ENCODE measurements at regions not wholly inside any gene's neighbourhood (a gene's known extent, or its start where the extent isn't known, plus 50 kb on each side); places are given as distances from the start of the nearest gene placed in this dataset.

GRCh38 chr7:41013117-41013516 is 689.8 kb downstream of the INHBA start:
- H3K27ac ChIP-seq (ENCODE audit: low read length in 2 of 2) = no peak overlapping the region
- H3K4me2 ChIP-seq (replicated peaks; ENCODE audit: low read depth, low read length, poor library complexity, severe bottlenecking) = no peak overlapping the region
- TF ChIP-seq CTCF (IDR thresholded peaks at IDR 0.05) (no peak), EZH2 (IDR thresholded peaks at IDR 0.05; ENCODE audit: borderline replicate concordance, insufficient read depth, low read depth, low read length, poor library complexity, severe bottlenecking) (no peak)
- CTCF ChIA-PET = interaction anchor here (2.0 kb wide), 1 partner anchor 10 kb away, joined by 6 read pairs; no protein-coding TSS in a partner anchor
- no peaks in the 10 kb centered on the region for H3K4me1 Mint-ChIP-seq
- intact Hi-C loops (cut with micrococcal nuclease) = no loop called here
- ATAC-seq (ENCODE audit: low read depth) = no peak
- H3K4me3 Mint-ChIP-seq = no peak overlapping the region
- no peaks in the 10 kb centered on the region for H3K27me3 ChIP-seq (replicated peaks in 1 of 4; ENCODE audit: control extremely low read depth in 1 of 4, control insufficient read depth in 3 of 4, insufficient read depth in 4 of 4, low read length in 3 of 4)
- H3K4me1 ChIP-seq (ENCODE audit: control insufficient read depth in 2 of 2, insufficient read depth in 2 of 2, low read length in 2 of 2) = no peaks in the 10 kb centered on the region
- no peaks in the 10 kb centered on the region for H3K27me3 Mint-ChIP-seq
- no peak overlapping the region for H2AFZ ChIP-seq (ENCODE audit: insufficient read depth, low read depth, low read length, poor library complexity, severe bottlenecking)
- no peaks in the 10 kb centered on the region for H3K36me3 ChIP-seq (replicated peaks in 1 of 2; ENCODE audit: control extremely low read depth in 1 of 2, control insufficient read depth in 1 of 2, extremely low read depth in 1 of 2, insufficient read depth in 2 of 2, low read length in 1 of 2)
- WGBS (ENCODE audit: insufficient coverage) = 70% methylated on average over 1 of the region's 5 CpGs
- no peaks in the 10 kb centered on the region for H4K20me1 ChIP-seq (ENCODE audit: control insufficient read depth, insufficient read depth, low read length, poor library complexity, severe bottlenecking)
- H3K9me3 Mint-ChIP-seq (ENCODE audit: insufficient read depth) = no peaks in the 10 kb centered on the region
- H3K9me3 ChIP-seq (ENCODE audit: control extremely low read depth in 1 of 3, control insufficient read depth in 2 of 3, insufficient read depth in 1 of 3, low read length in 2 of 3) = no peaks in the 10 kb centered on the region
- POLR2A ChIA-PET = no interaction called here
- no peak overlapping the region for H3K27ac Mint-ChIP-seq
- DNase-seq = no peak
- no peaks in the 10 kb centered on the region for H3K79me2 ChIP-seq (ENCODE audit: control insufficient read depth, insufficient read depth, low read length)
- H3K4me3 ChIP-seq (ENCODE audit: control extremely low read depth in 1 of 5, extremely low read depth in 1 of 5, insufficient read depth in 1 of 5, low read depth in 2 of 5, low read length in 4 of 5) = no peak overlapping the region
- H3K9ac ChIP-seq (ENCODE audit: low read length) = no peak overlapping the region

GRCh38 chr7:41012041-41012440 is 690.8 kb downstream of the INHBA start:
- 96% methylated on average over 5 of the region's 6 CpGs for WGBS (ENCODE audit: insufficient coverage)
- no peak for ATAC-seq (ENCODE audit: low read depth)
- no peak overlapping the region for H2AFZ ChIP-seq (ENCODE audit: insufficient read depth, low read depth, low read length, poor library complexity, severe bottlenecking)
- H3K4me3 Mint-ChIP-seq = no peak overlapping the region
- H3K27ac ChIP-seq (ENCODE audit: low read length in 2 of 2) = no peak overlapping the region
- H3K79me2 ChIP-seq (ENCODE audit: control insufficient read depth, insufficient read depth, low read length) = no peaks in the 10 kb centered on the region
- H3K27me3 Mint-ChIP-seq = no peaks in the 10 kb centered on the region
- POLR2A ChIA-PET = no interaction called here
- H4K20me1 ChIP-seq (ENCODE audit: control insufficient read depth, insufficient read depth, low read length, poor library complexity, severe bottlenecking) = no peaks in the 10 kb centered on the region
- no peaks in the 10 kb centered on the region for H3K4me1 Mint-ChIP-seq
- no peaks in the 10 kb centered on the region for H3K27me3 ChIP-seq (replicated peaks in 1 of 4; ENCODE audit: control extremely low read depth in 1 of 4, control insufficient read depth in 3 of 4, insufficient read depth in 4 of 4, low read length in 3 of 4)
- no peak overlapping the region for H3K4me2 ChIP-seq (replicated peaks; ENCODE audit: low read depth, low read length, poor library complexity, severe bottlenecking)
- intact Hi-C loops (cut with micrococcal nuclease) = no loop called here
- no peak overlapping the region for H3K27ac Mint-ChIP-seq
- no peaks in the 10 kb centered on the region for H3K9me3 Mint-ChIP-seq (ENCODE audit: insufficient read depth)
- no peaks in the 10 kb centered on the region for H3K36me3 ChIP-seq (replicated peaks in 1 of 2; ENCODE audit: control extremely low read depth in 1 of 2, control insufficient read depth in 1 of 2, extremely low read depth in 1 of 2, insufficient read depth in 2 of 2, low read length in 1 of 2)
- no peaks in the 10 kb centered on the region for H3K4me1 ChIP-seq (ENCODE audit: control insufficient read depth in 2 of 2, insufficient read depth in 2 of 2, low read length in 2 of 2)
- TF ChIP-seq CTCF (IDR thresholded peaks at IDR 0.05) = no peak
- TF ChIP-seq EZH2 (IDR thresholded peaks at IDR 0.05; ENCODE audit: borderline replicate concordance, insufficient read depth, low read depth, low read length, poor library complexity, severe bottlenecking) = no peak
- no peak for DNase-seq
- H3K4me3 ChIP-seq (ENCODE audit: control extremely low read depth in 1 of 5, extremely low read depth in 1 of 5, insufficient read depth in 1 of 5, low read depth in 2 of 5, low read length in 4 of 5) = no peak overlapping the region
- no peaks in the 10 kb centered on the region for H3K9me3 ChIP-seq (ENCODE audit: control extremely low read depth in 1 of 3, control insufficient read depth in 2 of 3, insufficient read depth in 1 of 3, low read length in 2 of 3)
- CTCF ChIA-PET = interaction anchor here (2.0 kb wide), 1 partner anchor 9 kb away, joined by 6 read pairs; no protein-coding TSS in a partner anchor
- no peak overlapping the region for H3K9ac ChIP-seq (ENCODE audit: low read length)
